ENCODE measurements at regions not wholly inside any gene's neighbourhood (a gene's known extent, or its start where the extent isn't known, plus 50 kb on each side); places are given as distances from the start of the nearest gene placed in this dataset.

- DNase-seq (ENCODE audit: low read depth): no peak
- H3K4me3 ChIP-seq (ENCODE audit: low read length): no peak overlapping the region
- H3K9me3 ChIP-seq (ENCODE audit: control insufficient read depth, low read length): no peaks in the 10 kb centered on the region
- H3K36me3 ChIP-seq (ENCODE audit: control insufficient read depth, insufficient read depth, low read length, severe bottlenecking): no peaks in the 10 kb centered on the region
- peaks cover 23% of the 10 kb centered on the region for H3K27me3 ChIP-seq (replicated peaks; ENCODE audit: control insufficient read depth, insufficient read depth, low read length)
- no peak overlapping the region for H3K9ac ChIP-seq (ENCODE audit: low read length)
- H3K4me1 ChIP-seq (ENCODE audit: control insufficient read depth, insufficient read depth, low read length): no peaks in the 10 kb centered on the region
Observed at GRCh38 chr12:13716119-13716518, 265.3 kb downstream of the GRIN2B start.

- Histone ChIP-seq H3K4me1 (ENCODE audit: control insufficient read depth, insufficient read depth, low read length) (no peaks in the 10 kb centered on the region), H3K9me3 (ENCODE audit: control insufficient read depth, low read length) (no peaks in the 10 kb centered on the region), H3K4me3 (ENCODE audit: low read length) (no peak overlapping the region), H3K36me3 (ENCODE audit: control insufficient read depth, insufficient read depth, low read length, severe bottlenecking) (no peaks in the 10 kb centered on the region), H3K9ac (ENCODE audit: low read length) (no peak overlapping the region), H3K27me3 (replicated peaks; ENCODE audit: control insufficient read depth, insufficient read depth, low read length) (peaks cover 4% of the 10 kb centered on the region)
- no peak for DNase-seq (ENCODE audit: low read depth)
Observed at GRCh38 chr12:13713556-13714410, 267.6 kb downstream of the GRIN2B start.

- DNase-seq (ENCODE audit: low read depth): no peak
- no peaks in the 10 kb centered on the region for H3K4me1 ChIP-seq (ENCODE audit: control insufficient read depth, insufficient read depth, low read length)
Observed at GRCh38 chr12:13707829-13708228, 273.6 kb downstream of the GRIN2B start.

GRCh38 chr12:13702381-13702780 is 279.0 kb downstream of the GRIN2B start:
- H3K36me3 ChIP-seq (ENCODE audit: control insufficient read depth, insufficient read depth, low read length, severe bottlenecking): no peaks in the 10 kb centered on the region
- H3K4me3 ChIP-seq (ENCODE audit: low read length): no peak overlapping the region
- no peaks in the 10 kb centered on the region for H3K4me1 ChIP-seq (ENCODE audit: control insufficient read depth, insufficient read depth, low read length)
- no peak overlapping the region for H3K9ac ChIP-seq (ENCODE audit: low read length)
- peaks cover 8% of the 10 kb centered on the region for H3K27me3 ChIP-seq (replicated peaks; ENCODE audit: control insufficient read depth, insufficient read depth, low read length)
- DNase-seq (ENCODE audit: low read depth): no peak
- no peaks in the 10 kb centered on the region for H3K9me3 ChIP-seq (ENCODE audit: control insufficient read depth, low read length)

More at GRCh38 chr12:13707829-13708228, 273.6 kb downstream of the GRIN2B start:
- Histone ChIP-seq H3K9ac (ENCODE audit: low read length) (no peak overlapping the region), H3K4me3 (ENCODE audit: low read length) (no peak overlapping the region), H3K9me3 (ENCODE audit: control insufficient read depth, low read length) (no peaks in the 10 kb centered on the region), H3K27me3 (replicated peaks; ENCODE audit: control insufficient read depth, insufficient read depth, low read length) (no peaks in the 10 kb centered on the region), H3K36me3 (ENCODE audit: control insufficient read depth, insufficient read depth, low read length, severe bottlenecking) (no peaks in the 10 kb centered on the region)

- no peak for DNase-seq (ENCODE audit: low read depth)
- Histone ChIP-seq H3K9me3 (ENCODE audit: control insufficient read depth, low read length) (no peaks in the 10 kb centered on the region), H3K4me3 (ENCODE audit: low read length) (no peak overlapping the region), H3K9ac (ENCODE audit: low read length) (no peak overlapping the region), H3K36me3 (ENCODE audit: control insufficient read depth, insufficient read depth, low read length, severe bottlenecking) (no peaks in the 10 kb centered on the region), H3K27me3 (replicated peaks; ENCODE audit: control insufficient read depth, insufficient read depth, low read length) (peaks cover 11% of the 10 kb centered on the region), H3K4me1 (ENCODE audit: control insufficient read depth, insufficient read depth, low read length) (no peaks in the 10 kb centered on the region)
Observed at GRCh38 chr12:13701502-13701901, 279.9 kb downstream of the GRIN2B start.

GRCh38 chr12:13697973-13698372 is 283.4 kb downstream of the GRIN2B start:
- no peaks in the 10 kb centered on the region for H3K4me1 ChIP-seq (ENCODE audit: control insufficient read depth, insufficient read depth, low read length)
- H3K9me3 ChIP-seq (ENCODE audit: control insufficient read depth, low read length): no peaks in the 10 kb centered on the region
- H3K27me3 ChIP-seq (replicated peaks; ENCODE audit: control insufficient read depth, insufficient read depth, low read length): peaks cover 26% of the 10 kb centered on the region
- no peak for DNase-seq (ENCODE audit: low read depth)
- H3K36me3 ChIP-seq (ENCODE audit: control insufficient read depth, insufficient read depth, low read length, severe bottlenecking): no peaks in the 10 kb centered on the region
- no peak overlapping the region for H3K9ac ChIP-seq (ENCODE audit: low read length)
- no peak overlapping the region for H3K4me3 ChIP-seq (ENCODE audit: low read length)

- DNase-seq (ENCODE audit: low read depth): no peak
Observed at GRCh38 chr12:13695781-13696180, 285.6 kb downstream of the GRIN2B start.

GRCh38 chr12:13692332-13692731 is 289.1 kb downstream of the GRIN2B start:
- Histone ChIP-seq H3K9ac (ENCODE audit: low read length) (no peak overlapping the region), H3K27me3 (replicated peaks; ENCODE audit: control insufficient read depth, insufficient read depth, low read length) (peaks cover 28% of the 10 kb centered on the region), H3K4me1 (ENCODE audit: control insufficient read depth, insufficient read depth, low read length) (no peaks in the 10 kb centered on the region), H3K36me3 (ENCODE audit: control insufficient read depth, insufficient read depth, low read length, severe bottlenecking) (no peaks in the 10 kb centered on the region), H3K4me3 (ENCODE audit: low read length) (no peak overlapping the region), H3K9me3 (ENCODE audit: control insufficient read depth, low read length) (no peaks in the 10 kb centered on the region)
- DNase-seq (ENCODE audit: low read depth): no peak

More at GRCh38 chr12:13695781-13696180, 285.6 kb downstream of the GRIN2B start:
- H3K4me1 ChIP-seq (ENCODE audit: control insufficient read depth, insufficient read depth, low read length): no peaks in the 10 kb centered on the region
- no peaks in the 10 kb centered on the region for H3K9me3 ChIP-seq (ENCODE audit: control insufficient read depth, low read length)
- no peak overlapping the region for H3K9ac ChIP-seq (ENCODE audit: low read length)
- H3K36me3 ChIP-seq (ENCODE audit: control insufficient read depth, insufficient read depth, low read length, severe bottlenecking): no peaks in the 10 kb centered on the region
- no peak overlapping the region for H3K4me3 ChIP-seq (ENCODE audit: low read length)
- H3K27me3 ChIP-seq (replicated peaks; ENCODE audit: control insufficient read depth, insufficient read depth, low read length): peaks cover 30% of the 10 kb centered on the region

- Histone ChIP-seq H3K9ac (ENCODE audit: low read length) (no peak overlapping the region), H3K4me3 (ENCODE audit: low read length) (no peak overlapping the region)
- DNase-seq (ENCODE audit: low read depth): no peak
Observed at GRCh38 chr12:13691598-13691997, 289.8 kb downstream of the GRIN2B start.

GRCh38 chr12:13687633-13688032 is 293.8 kb downstream of the GRIN2B start:
- Histone ChIP-seq H3K9me3 (ENCODE audit: control insufficient read depth, low read length) (no peaks in the 10 kb centered on the region), H3K36me3 (ENCODE audit: control insufficient read depth, insufficient read depth, low read length, severe bottlenecking) (no peaks in the 10 kb centered on the region), H3K4me3 (ENCODE audit: low read length) (no peak overlapping the region), H3K27me3 (replicated peaks; ENCODE audit: control insufficient read depth, insufficient read depth, low read length) (peaks cover 22% of the 10 kb centered on the region), H3K9ac (ENCODE audit: low read length) (no peak overlapping the region), H3K4me1 (ENCODE audit: control insufficient read depth, insufficient read depth, low read length) (no peaks in the 10 kb centered on the region)
- DNase-seq (ENCODE audit: low read depth): no peak

More at GRCh38 chr12:13691598-13691997, 289.8 kb downstream of the GRIN2B start:
- Histone ChIP-seq H3K9me3 (ENCODE audit: control insufficient read depth, low read length) (no peaks in the 10 kb centered on the region), H3K4me1 (ENCODE audit: control insufficient read depth, insufficient read depth, low read length) (no peaks in the 10 kb centered on the region), H3K36me3 (ENCODE audit: control insufficient read depth, insufficient read depth, low read length, severe bottlenecking) (no peaks in the 10 kb centered on the region), H3K27me3 (replicated peaks; ENCODE audit: control insufficient read depth, insufficient read depth, low read length) (peaks cover 27% of the 10 kb centered on the region)

- H3K27me3 ChIP-seq (replicated peaks; ENCODE audit: control insufficient read depth, insufficient read depth, low read length): peaks cover 17% of the 10 kb centered on the region
- no peak for DNase-seq (ENCODE audit: low read depth)
- no peak overlapping the region for H3K4me3 ChIP-seq (ENCODE audit: low read length)
Observed at GRCh38 chr12:13686260-13686659, 295.1 kb downstream of the GRIN2B start.

More at GRCh38 chr12:13686260-13686659, 295.1 kb downstream of the GRIN2B start:
- Histone ChIP-seq H3K36me3 (ENCODE audit: control insufficient read depth, insufficient read depth, low read length, severe bottlenecking) (no peaks in the 10 kb centered on the region), H3K9ac (ENCODE audit: low read length) (no peak overlapping the region), H3K4me1 (ENCODE audit: control insufficient read depth, insufficient read depth, low read length) (no peaks in the 10 kb centered on the region), H3K9me3 (ENCODE audit: control insufficient read depth, low read length) (no peaks in the 10 kb centered on the region)

All from adipocyte (in vitro differentiated cells).